Colonic mucosa (tissue), 4 donors: ENCODE measurements at regions not wholly inside any gene's neighbourhood (a gene's known extent, or its start where the extent isn't known, plus 50 kb on each side); places are given as distances from the start of the nearest gene placed in this dataset.

ENCODE experiments used
- DNase-seq: peaks from one replicate; pipeline ENCODE4 v3.0.0-alpha.2; 2020
- H3K27ac ChIP-seq: fragments of 200-600 bp; one replicate; pipeline ENCODE4 v1.8.0; 2021
- H3K27me3 ChIP-seq: fragments of 200-600 bp; one replicate; pipeline ENCODE4 v1.8.0; 2021
- H3K36me3 ChIP-seq: fragments of 200-600 bp; one replicate; pipeline ENCODE4 v1.8.0; 2021
- H3K4me1 ChIP-seq: fragments of 200-600 bp; one replicate; pipeline ENCODE4 v1.8.0; 2021; ENCODE audit warnings: mild to moderate bottlenecking
- H3K4me3 ChIP-seq: fragments of 200-600 bp; one replicate; pipeline ENCODE4 v1.8.0; 2021
- H3K9ac ChIP-seq, 2 donors: one replicate each; pipeline ENCODE4 v1.7.0; 2013; ENCODE audit warnings: control low read depth in 2 of 2, low read depth in 2 of 2, low read length in 2 of 2
- H3K9me3 ChIP-seq: fragments of 200-600 bp; one replicate; pipeline ENCODE4 v1.8.0; 2021
- intact Hi-C: fragments of 100-400 bp; cut with DNase I; formaldehyde crosslinking; loops from one replicate; pipeline ENCODE4 v1.14.1; 2022
- TF ChIP-seq, protein P1 (sequence below): fragments of 200-600 bp; IDR thresholded peaks from one replicate; pipeline ENCODE4 v1.8.0; 2022; ENCODE audit warnings: antibody characterized with exemption, mild to moderate bottlenecking
- donor health status: healthy.
- donor health status: DM: no; HTN: no; CAD: no.
- donor health status: DM: no; HTN: no; CAD: no.

DNA sequence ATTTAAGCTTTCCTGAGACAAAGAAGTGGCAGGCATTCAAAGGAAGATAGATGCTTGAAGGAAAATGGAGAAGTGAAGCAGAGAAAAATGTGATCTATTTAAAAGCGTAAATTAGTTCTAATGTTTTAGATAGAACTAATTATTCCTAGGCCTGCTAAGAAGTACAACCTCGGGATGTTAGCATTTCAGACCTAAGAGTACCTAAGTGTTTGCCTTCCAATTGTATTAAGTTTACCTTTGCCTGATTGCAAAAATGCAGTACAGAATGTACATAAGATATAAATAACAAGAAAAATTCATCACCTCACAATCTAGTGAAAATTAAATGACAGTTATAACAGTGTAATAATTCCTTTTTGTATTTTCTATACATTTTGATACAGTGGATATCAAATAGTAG is 71.1 kb upstream of the HNMT start:
- intact Hi-C loops = no loop called here
- no peak for DNase-seq
- Histone ChIP-seq H3K4me1 (no peaks in the 10 kb centered on the region), H3K9me3 (no peaks in the 10 kb centered on the region), H3K27ac (no peak overlapping the region), H3K9ac (no peak overlapping the region), H3K36me3 (no peaks in the 10 kb centered on the region), H3K27me3 (no peaks in the 10 kb centered on the region), H3K4me3 (no peak overlapping the region)
- TF ChIP-seq, protein P1, sequence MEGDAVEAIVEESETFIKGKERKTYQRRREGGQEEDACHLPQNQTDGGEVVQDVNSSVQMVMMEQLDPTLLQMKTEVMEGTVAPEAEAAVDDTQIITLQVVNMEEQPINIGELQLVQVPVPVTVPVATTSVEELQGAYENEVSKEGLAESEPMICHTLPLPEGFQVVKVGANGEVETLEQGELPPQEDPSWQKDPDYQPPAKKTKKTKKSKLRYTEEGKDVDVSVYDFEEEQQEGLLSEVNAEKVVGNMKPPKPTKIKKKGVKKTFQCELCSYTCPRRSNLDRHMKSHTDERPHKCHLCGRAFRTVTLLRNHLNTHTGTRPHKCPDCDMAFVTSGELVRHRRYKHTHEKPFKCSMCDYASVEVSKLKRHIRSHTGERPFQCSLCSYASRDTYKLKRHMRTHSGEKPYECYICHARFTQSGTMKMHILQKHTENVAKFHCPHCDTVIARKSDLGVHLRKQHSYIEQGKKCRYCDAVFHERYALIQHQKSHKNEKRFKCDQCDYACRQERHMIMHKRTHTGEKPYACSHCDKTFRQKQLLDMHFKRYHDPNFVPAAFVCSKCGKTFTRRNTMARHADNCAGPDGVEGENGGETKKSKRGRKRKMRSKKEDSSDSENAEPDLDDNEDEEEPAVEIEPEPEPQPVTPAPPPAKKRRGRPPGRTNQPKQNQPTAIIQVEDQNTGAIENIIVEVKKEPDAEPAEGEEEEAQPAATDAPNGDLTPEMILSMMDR = no peak

- H3K27me3 ChIP-seq = no peaks in the 10 kb centered on the region
- no peak overlapping the region for H3K9ac ChIP-seq
- TF ChIP-seq, protein P1 = no peak
- H3K9me3 ChIP-seq = no peaks in the 10 kb centered on the region
- H3K27ac ChIP-seq = no peak overlapping the region
- H3K4me3 ChIP-seq = no peak overlapping the region
- DNase-seq = no peak
- intact Hi-C loops = no loop called here
- H3K36me3 ChIP-seq = no peaks in the 10 kb centered on the region
- H3K4me1 ChIP-seq = no peaks in the 10 kb centered on the region
Measured at GRCh38 chr2:137896467-137896866, 67.8 kb upstream of the HNMT start.

DNA sequence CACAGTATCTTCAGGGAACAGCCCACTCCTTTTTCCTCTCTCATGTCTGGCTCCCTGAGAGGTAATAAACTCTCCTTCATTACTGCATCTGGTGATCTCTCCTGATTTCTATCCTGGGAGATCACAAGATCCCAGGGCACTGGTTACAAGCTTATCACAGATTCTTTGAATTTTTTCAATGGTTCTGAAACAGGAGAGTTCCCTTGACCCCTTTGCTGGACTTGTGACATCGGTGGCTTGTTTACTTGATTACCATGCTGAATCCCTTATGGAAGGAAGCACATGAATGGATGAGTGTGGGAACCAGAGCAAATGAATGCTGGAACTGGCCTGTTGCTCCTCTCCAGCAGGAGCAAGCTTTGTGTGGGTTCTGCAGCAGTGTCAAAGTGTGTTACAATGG is 67.2 kb upstream of the HNMT start:
- H3K27ac ChIP-seq = no peak overlapping the region
- intact Hi-C loops = no loop called here
- DNase-seq = no peak
- H3K36me3 ChIP-seq = no peaks in the 10 kb centered on the region
- no peak overlapping the region for H3K9ac ChIP-seq
- H3K4me3 ChIP-seq = no peak overlapping the region
- H3K9me3 ChIP-seq = no peaks in the 10 kb centered on the region
- no peaks in the 10 kb centered on the region for H3K4me1 ChIP-seq
- TF ChIP-seq, protein P1 = no peak
- no peaks in the 10 kb centered on the region for H3K27me3 ChIP-seq

DNA sequence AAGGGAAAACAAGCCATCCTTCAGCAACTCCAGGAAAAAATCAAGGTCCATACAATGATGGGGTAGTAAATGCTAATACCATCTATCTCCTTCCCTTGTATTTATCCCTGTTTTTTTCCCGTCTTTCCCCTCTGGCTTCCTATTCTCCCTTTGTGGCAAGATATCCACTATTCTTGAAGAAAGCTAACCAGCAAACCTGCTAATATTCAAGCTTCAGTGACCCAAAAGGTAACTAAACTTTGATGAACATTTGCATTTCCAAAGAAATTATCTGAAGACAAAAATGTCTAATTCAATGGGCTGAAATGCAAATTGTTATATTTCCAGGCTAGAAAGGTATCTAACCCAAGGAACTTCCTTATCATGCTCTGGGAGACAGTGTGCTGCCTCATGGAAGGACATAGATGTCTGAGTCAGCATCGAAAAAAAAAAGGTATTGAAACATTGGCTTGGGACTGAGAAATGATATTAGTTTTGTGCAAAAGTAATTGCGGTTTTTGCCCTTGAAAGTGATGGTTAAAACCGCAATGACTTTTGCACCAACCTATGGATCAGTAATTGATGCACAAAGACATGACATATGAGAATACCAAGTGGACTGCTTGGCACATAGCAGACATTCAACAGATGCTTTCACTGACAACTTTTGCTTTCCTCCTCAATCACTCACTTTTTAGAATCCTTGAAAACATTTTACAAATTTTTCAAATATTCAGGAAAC is 63.7 kb upstream of the HNMT start:
- H3K27ac ChIP-seq = no peak overlapping the region
- no peak overlapping the region for H3K4me3 ChIP-seq
- H3K9ac ChIP-seq = no peak overlapping the region
- TF ChIP-seq, protein P1 = no peak
- DNase-seq = no peak
- intact Hi-C loops = no loop called here
- H3K27me3 ChIP-seq = no peaks in the 10 kb centered on the region
- H3K9me3 ChIP-seq = no peaks in the 10 kb centered on the region
- H3K4me1 ChIP-seq = no peaks in the 10 kb centered on the region
- H3K36me3 ChIP-seq = no peaks in the 10 kb centered on the region

- no peaks in the 10 kb centered on the region for H3K27me3 ChIP-seq
- DNase-seq = no peak
- H3K36me3 ChIP-seq = no peaks in the 10 kb centered on the region
- TF ChIP-seq, protein P1 = peak; percentile 68
- H3K27ac ChIP-seq = no peak overlapping the region
- H3K4me1 ChIP-seq = no peaks in the 10 kb centered on the region
- H3K9me3 ChIP-seq = no peaks in the 10 kb centered on the region
- no peak overlapping the region for H3K4me3 ChIP-seq
- intact Hi-C loops = loop anchor here (5.0 to 10.0 kb wide), 4 partner anchors 177 to 917 kb away; no protein-coding TSS in a partner anchor
- no peak overlapping the region for H3K9ac ChIP-seq
Measured at GRCh38 chr2:137910641-137911040, 53.6 kb upstream of the HNMT start.
